Bronchial epithelial cell (primary cell): ENCODE measurements at regions not wholly inside any gene's neighbourhood (a gene's known extent, or its start where the extent isn't known, plus 50 kb on each side); places are given as distances from the start of the nearest gene placed in this dataset.

ENCODE experiments used
- DNase-seq: peaks from one replicate; pipeline ENCODE4 v3.0.0-alpha.2; 2010; ENCODE audit warnings: low read depth
- FAIRE-seq: peaks from 2 replicates; lab custom pipeline; 2011; peaks lifted over from hg19 to GRCh38; lab: Jason Lieb, UNC
- H3K27me3 ChIP-seq: 2 replicates; pipeline ENCODE4 v1.5.1; 2011; ENCODE audit warnings: low read length; ENCODE audit not compliant: control insufficient read depth, insufficient read depth
- H3K36me3 ChIP-seq: 2 replicates; pipeline ENCODE4 v1.5.1; 2011; ENCODE audit warnings: low read length; ENCODE audit not compliant: control insufficient read depth, insufficient read depth
- H3K4me3 ChIP-seq: 2 replicates; pipeline ENCODE4 v1.5.1; 2011; ENCODE audit warnings: mild to moderate bottlenecking, low read depth, low read length, control low read depth
- CTCF ChIP-seq: IDR thresholded peaks from 2 replicates; pipeline ENCODE4 v1.5.1; 2011; ENCODE audit warnings: mild to moderate bottlenecking, moderate library complexity, low read length, control low read depth, inconsistent platforms; ENCODE audit not compliant: insufficient read depth, severe bottlenecking

- Histone ChIP-seq H3K27me3 (no peaks in the 10 kb centered on the region), H3K4me3 (no peak overlapping the region), H3K36me3 (no peaks in the 10 kb centered on the region)
- peak; percentile 50 for FAIRE-seq
- TF ChIP-seq CTCF, result no peak
- DNase-seq, result peak; percentile 95
Observed at GRCh38 chr3:188950832-188951489, 220.8 kb upstream of the TPRG1 start.

GRCh38 chr3:188951734-188952133 lies 220.0 kb upstream of the TPRG1 start:
- FAIRE-seq (no peak), DNase-seq (no peak)
- Histone ChIP-seq H3K4me3 (no peak overlapping the region), H3K27me3 (no peaks in the 10 kb centered on the region), H3K36me3 (no peaks in the 10 kb centered on the region)
- TF ChIP-seq CTCF, result no peak

- DNase-seq, result peak; percentile 70
- no peak for FAIRE-seq
- Histone ChIP-seq H3K27me3 (no peaks in the 10 kb centered on the region), H3K36me3 (no peaks in the 10 kb centered on the region), H3K4me3 (no peak overlapping the region)
- peak; percentile 88 for TF ChIP-seq CTCF
Observed at GRCh38 chr3:188954590-188955208, 217.1 kb upstream of the TPRG1 start.

GRCh38 chr3:188955919-188956318 lies 215.9 kb upstream of the TPRG1 start:
- DNase-seq (no peak), FAIRE-seq (no peak)
- Histone ChIP-seq H3K4me3 (no peak overlapping the region), H3K36me3 (no peaks in the 10 kb centered on the region), H3K27me3 (no peaks in the 10 kb centered on the region)
- no peak for TF ChIP-seq CTCF

GRCh38 chr3:188956839-188957489 lies 214.8 kb upstream of the TPRG1 start:
- H3K4me3 ChIP-seq, result no peak overlapping the region
- H3K36me3 ChIP-seq, result no peaks in the 10 kb centered on the region
- TF ChIP-seq CTCF, result peak; percentile 56
- DNase-seq (peak; percentile 51), FAIRE-seq (no peak)
- no peaks in the 10 kb centered on the region for H3K27me3 ChIP-seq
